HCT116 (cell line): ENCODE measurements at regions not wholly inside any gene's neighbourhood (a gene's known extent, or its start where the extent isn't known, plus 50 kb on each side); places are given as distances from the start of the nearest gene placed in this dataset.

Experiments
- ATAC-seq: fragments of 200-7000 bp; cut with Tn5 transposase; 2 replicates; pipeline ENCODE4 v1.9.1; 2020; ENCODE audit warnings: mild to moderate bottlenecking, moderate library complexity
- BruUV-seq: library from RNA; stranded (reverse); fragments of 400-500 nt; replicated peaks from 2 replicates; lab custom pipeline; 2021; lab: Mats Ljungman, UMichigan
- CTCF ChIA-PET: fragments of 300-600 bp; sonication (Branson Sonifier 250); formaldehyde crosslinking; loops from one replicate; lab custom pipeline; 2021; ENCODE audit warnings: antibody characterized with exemption; lab: Charles Lee
- POLR2A ChIA-PET: fragments of 300-600, 350-600 bp; sonication (Branson Sonifier 250); formaldehyde crosslinking; loops from one replicate; lab custom pipeline; 2021; ENCODE audit warnings: antibody characterized with exemption; lab: Charles Lee
- RAD21 ChIA-PET, 2 experiments: fragments of 300-600 bp; sonication (Branson Sonifier 250); formaldehyde crosslinking; loops; one replicate each; lab custom pipeline; 2023; ENCODE audit warnings: low total read pairs in 2 of 2; ENCODE audit not compliant: uncharacterized antibody in 2 of 2, unreplicated experiment in 2 of 2, low non-redundant PET in 1 of 2; lab: Charles Lee
- DNase-seq: peaks from one replicate; pipeline ENCODE4 v3.0.0-alpha.2; 2010; ENCODE audit warnings: low read depth, low spot score
- H2AFZ ChIP-seq: fragments of 200-600 bp; shearing (Covaris generic), sonication (generic); 2 replicates; pipeline ENCODE4 v1.6.1; 2017; ENCODE audit warnings: low read depth, mixed run types, mixed read lengths, antibody characterized with exemption, low read length; ENCODE audit not compliant: poor library complexity, severe bottlenecking
- H3K27ac ChIP-seq: 2 replicates; pipeline ENCODE4 v1.5.1; 2012; ENCODE audit warnings: low read depth, low read length
- H3K27me3 ChIP-seq: fragments of 200-600 bp; sonication (generic); 2 replicates; pipeline ENCODE4 v1.6.1; 2016; ENCODE audit warnings: mixed run types, low read length, mixed read lengths; ENCODE audit not compliant: insufficient read depth
- H3K36me3 ChIP-seq, 2 experiments: fragments of 200-500 bp in 1 of 2; fragments of 200-600 bp in 1 of 2; sonication (Bioruptor generic) in 1 of 2; sonication (generic) in 1 of 2; 2 replicates each; pipeline versions ENCODE4 v1.5.1 to v1.6.1; 2014 to 2016; ENCODE audit warnings: low read length in 2 of 2, inconsistent platforms in 1 of 2, mixed read lengths in 1 of 2, mixed run types in 1 of 2; ENCODE audit not compliant: insufficient read depth in 2 of 2, control insufficient read depth in 1 of 2
- H3K4me1 ChIP-seq, 2 experiments: fragments of 200-600 bp in 1 of 2; sonication (generic) in 1 of 2; 2 replicates each; pipeline versions ENCODE4 v1.5.1 to v1.6.1; 2012 to 2017; ENCODE audit warnings: low read length in 2 of 2, inconsistent platforms in 1 of 2, mild to moderate bottlenecking in 1 of 2, mixed read lengths in 1 of 2, mixed run types in 1 of 2, moderate library complexity in 1 of 2; ENCODE audit not compliant: insufficient read depth in 2 of 2, control insufficient read depth in 1 of 2
- H3K4me2 ChIP-seq: fragments of 200-600 bp; sonication (generic); 2 replicates; pipeline ENCODE4 v1.6.1; 2017; ENCODE audit warnings: mixed run types, low read length, mixed read lengths
- H3K4me3 ChIP-seq, 2 experiments: fragments of 200-600 bp in 1 of 2; sonication (generic) in 1 of 2; replicated peaks in 1 of 2; 2 replicates each; pipeline ENCODE4 v1.5.1; 2011 to 2016; ENCODE audit warnings: low read length in 2 of 2, control low read depth in 1 of 2, low read depth in 1 of 2, mild to moderate bottlenecking in 1 of 2, mixed read lengths in 1 of 2, mixed run types in 1 of 2
- H3K79me2 ChIP-seq: fragments of 200-600 bp; sonication (generic); 2 replicates; pipeline ENCODE4 v1.6.1; 2017; ENCODE audit warnings: mild to moderate bottlenecking, mixed run types, low read length, moderate library complexity, mixed read lengths; ENCODE audit not compliant: insufficient read depth
- H3K9ac ChIP-seq: fragments of 200-600 bp; sonication (generic); 2 replicates; pipeline ENCODE4 v1.6.1; 2016; ENCODE audit warnings: low read length, mixed read lengths
- H3K9me2 ChIP-seq: fragments of 200-600 bp; sonication (generic), shearing (Covaris generic); 2 replicates; pipeline ENCODE4 v1.6.1; 2017; ENCODE audit warnings: mixed run types, mild to moderate bottlenecking, moderate library complexity; ENCODE audit not compliant: insufficient read depth
- H3K9me3 ChIP-seq, 2 experiments: fragments of 200-500 bp in 1 of 2; fragments of 200-600 bp in 1 of 2; sonication (Bioruptor generic) in 1 of 2; sonication (generic) in 1 of 2; 2 replicates each; pipeline ENCODE4 v1.6.1; 2014 to 2017; ENCODE audit warnings: low read length in 2 of 2, mixed read lengths in 2 of 2, inconsistent platforms in 1 of 2, low read depth in 1 of 2, mild to moderate bottlenecking in 1 of 2, mixed run types in 1 of 2, moderate library complexity in 1 of 2; ENCODE audit not compliant: control insufficient read depth in 1 of 2, insufficient read depth in 1 of 2
- H4K20me1 ChIP-seq: fragments of 200-600 bp; sonication (generic), shearing (Covaris generic); 2 replicates; pipeline ENCODE4 v1.6.1; 2017; ENCODE audit warnings: mixed run types, mild to moderate bottlenecking, moderate library complexity; ENCODE audit not compliant: insufficient read depth
- ATF3 ChIP-seq: IDR thresholded peaks from 2 replicates; pipeline ENCODE4 v1.6.1; 2012
- CBX3 ChIP-seq: IDR thresholded peaks from 2 replicates; pipeline ENCODE4 v1.6.1; 2012; ENCODE audit warnings: low read depth
- CTCF ChIP-seq, 3 experiments: fragments of 200-600 bp in 1 of 3; sonication (generic) in 1 of 3; IDR thresholded peaks in 2 of 3; conservative IDR thresholded peaks in 1 of 3; 2 replicates each; pipeline ENCODE4 v1.5.1; 2012 to 2017; ENCODE audit warnings: low read depth in 2 of 3, low read length in 2 of 3, antibody characterized with exemption in 1 of 3, borderline replicate concordance in 1 of 3, control low read depth in 1 of 3, mild to moderate bottlenecking in 1 of 3, mixed read lengths in 1 of 3, mixed run types in 1 of 3, moderate library complexity in 1 of 3; ENCODE audit not compliant: insufficient read depth in 1 of 3
- EGR1 ChIP-seq: IDR thresholded peaks from 2 replicates; pipeline ENCODE4 v1.6.1; 2012; ENCODE audit warnings: low read depth
- EZH2 ChIP-seq: fragments of 200-600 bp; sonication (generic); IDR thresholded peaks from 2 replicates; pipeline ENCODE4 v1.6.1; 2017; ENCODE audit warnings: antibody characterized with exemption, mixed run types
- EZH2phosphoT487 ChIP-seq: fragments of 200-600 bp; IDR thresholded peaks from 2 replicates; pipeline ENCODE4 v1.6.1; 2018; ENCODE audit warnings: antibody characterized with exemption, borderline replicate concordance
- FOSL1 ChIP-seq: IDR thresholded peaks from 2 replicates; pipeline ENCODE4 v1.6.1; 2012; ENCODE audit warnings: low read depth
- JUND ChIP-seq: IDR thresholded peaks from 2 replicates; pipeline ENCODE4 v1.6.1; 2012
- POLR2AphosphoS5 ChIP-seq: IDR thresholded peaks from 2 replicates; pipeline ENCODE4 v1.6.1; 2011; ENCODE audit warnings: mild to moderate bottlenecking, low read depth, low read length, moderate library complexity
- SP1 ChIP-seq: IDR thresholded peaks from 2 replicates; pipeline ENCODE4 v1.6.1; 2012; ENCODE audit warnings: low read depth
- SRF ChIP-seq: IDR thresholded peaks from 2 replicates; pipeline ENCODE4 v1.6.1; 2012; ENCODE audit warnings: low read depth
- TCF7L2 ChIP-seq: IDR thresholded peaks from 2 replicates; pipeline ENCODE4 v1.7.0; 2011; ENCODE audit warnings: borderline replicate concordance, inconsistent platforms; ENCODE audit not compliant: insufficient read depth, insufficient read length; ENCODE audit errors: extremely low read depth
- YY1 ChIP-seq: IDR thresholded peaks from 2 replicates; pipeline ENCODE4 v1.6.1; 2011; ENCODE audit warnings: low read length, low read depth, moderate library complexity, mild to moderate bottlenecking; ENCODE audit not compliant: insufficient replicate concordance; ENCODE audit errors: extremely low read depth
- ZBTB33 ChIP-seq: IDR thresholded peaks from 2 replicates; pipeline ENCODE4 v1.6.1; 2011; ENCODE audit warnings: mild to moderate bottlenecking, low read length, moderate library complexity; ENCODE audit not compliant: insufficient replicate concordance; ENCODE audit errors: extremely low read depth
- ZFX ChIP-seq: fragments of 450-650 bp; IDR thresholded peaks from 2 replicates; pipeline ENCODE4 v1.6.1; 2017
- ZNF274 ChIP-seq: fragments of 200-500 bp; sonication (Bioruptor generic); IDR thresholded peaks from 2 replicates; pipeline ENCODE4 v1.6.1; 2014; ENCODE audit warnings: mild to moderate bottlenecking, low read depth, low read length, inconsistent platforms
- intact Hi-C: fragments of 100-400 bp; cut with micrococcal nuclease; formaldehyde crosslinking; loops from 2 replicates; pipeline ENCODE4 v1.10.0; 2022
- TF ChIP-seq, protein P1 (sequence below): IDR thresholded peaks from 2 replicates; pipeline ENCODE4 v1.6.1; 2012
- TF ChIP-seq, protein P2 (sequence below): IDR thresholded peaks from 2 replicates; pipeline ENCODE4 v1.6.1; 2012; ENCODE audit warnings: low read depth

DNA sequence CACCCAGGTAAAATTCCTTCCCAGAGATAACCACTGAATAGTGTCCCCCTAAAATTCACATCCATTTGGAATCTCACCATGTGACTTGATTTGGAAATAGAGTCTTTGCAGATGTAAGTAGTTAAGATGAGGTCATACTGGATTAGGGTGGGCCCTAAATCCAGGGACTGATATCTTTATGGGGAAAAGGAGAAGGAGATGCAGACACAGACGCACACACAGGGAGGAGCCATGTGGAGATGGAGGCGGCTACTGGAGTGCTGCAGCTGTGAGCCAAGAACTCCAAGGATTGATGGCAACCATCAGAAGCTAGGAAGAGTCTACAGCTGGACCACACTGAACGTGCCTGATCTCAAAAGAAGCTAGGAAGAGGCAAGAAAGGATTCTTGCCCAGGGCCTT, 96.6 kb upstream of the SRD5A3 start:
- H3K4me3 ChIP-seq: no peak overlapping the region
- TF ChIP-seq ZNF274: no peak
- no peak for TF ChIP-seq YY1
- no peak for TF ChIP-seq ATF3
- TF ChIP-seq, protein P1, sequence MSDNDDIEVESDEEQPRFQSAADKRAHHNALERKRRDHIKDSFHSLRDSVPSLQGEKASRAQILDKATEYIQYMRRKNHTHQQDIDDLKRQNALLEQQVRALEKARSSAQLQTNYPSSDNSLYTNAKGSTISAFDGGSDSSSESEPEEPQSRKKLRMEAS: no peak
- TF ChIP-seq CTCF (IDR thresholded peaks at IDR 0.05 in 2 of 3, conservative IDR thresholded peaks at IDR 0.05 in 1 of 3; ENCODE audit: borderline replicate concordance in 1 of 3, insufficient read depth in 1 of 3, low read depth in 2 of 3, low read length in 2 of 3): no peak
- TF ChIP-seq SRF: no peak
- no peak for TF ChIP-seq CBX3
- TF ChIP-seq, protein P2, sequence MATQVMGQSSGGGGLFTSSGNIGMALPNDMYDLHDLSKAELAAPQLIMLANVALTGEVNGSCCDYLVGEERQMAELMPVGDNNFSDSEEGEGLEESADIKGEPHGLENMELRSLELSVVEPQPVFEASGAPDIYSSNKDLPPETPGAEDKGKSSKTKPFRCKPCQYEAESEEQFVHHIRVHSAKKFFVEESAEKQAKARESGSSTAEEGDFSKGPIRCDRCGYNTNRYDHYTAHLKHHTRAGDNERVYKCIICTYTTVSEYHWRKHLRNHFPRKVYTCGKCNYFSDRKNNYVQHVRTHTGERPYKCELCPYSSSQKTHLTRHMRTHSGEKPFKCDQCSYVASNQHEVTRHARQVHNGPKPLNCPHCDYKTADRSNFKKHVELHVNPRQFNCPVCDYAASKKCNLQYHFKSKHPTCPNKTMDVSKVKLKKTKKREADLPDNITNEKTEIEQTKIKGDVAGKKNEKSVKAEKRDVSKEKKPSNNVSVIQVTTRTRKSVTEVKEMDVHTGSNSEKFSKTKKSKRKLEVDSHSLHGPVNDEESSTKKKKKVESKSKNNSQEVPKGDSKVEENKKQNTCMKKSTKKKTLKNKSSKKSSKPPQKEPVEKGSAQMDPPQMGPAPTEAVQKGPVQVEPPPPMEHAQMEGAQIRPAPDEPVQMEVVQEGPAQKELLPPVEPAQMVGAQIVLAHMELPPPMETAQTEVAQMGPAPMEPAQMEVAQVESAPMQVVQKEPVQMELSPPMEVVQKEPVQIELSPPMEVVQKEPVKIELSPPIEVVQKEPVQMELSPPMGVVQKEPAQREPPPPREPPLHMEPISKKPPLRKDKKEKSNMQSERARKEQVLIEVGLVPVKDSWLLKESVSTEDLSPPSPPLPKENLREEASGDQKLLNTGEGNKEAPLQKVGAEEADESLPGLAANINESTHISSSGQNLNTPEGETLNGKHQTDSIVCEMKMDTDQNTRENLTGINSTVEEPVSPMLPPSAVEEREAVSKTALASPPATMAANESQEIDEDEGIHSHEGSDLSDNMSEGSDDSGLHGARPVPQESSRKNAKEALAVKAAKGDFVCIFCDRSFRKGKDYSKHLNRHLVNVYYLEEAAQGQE: no peak
- TF ChIP-seq EZH2phosphoT487: no peak
- TF ChIP-seq FOSL1: no peak
- no peak for TF ChIP-seq ZFX
- TF ChIP-seq POLR2AphosphoS5: no peak
- TF ChIP-seq SP1: no peak
- no peak for TF ChIP-seq JUND
- TF ChIP-seq ZBTB33: no peak
- TF ChIP-seq TCF7L2: no peak
- TF ChIP-seq EZH2: no peak
- TF ChIP-seq EGR1: no peak
- no TSS peak for BruUV-seq
- CTCF ChIA-PET: no interaction called here
- H3K4me1 ChIP-seq: no peaks in the 10 kb centered on the region
- intact Hi-C loops: no loop called here
- RAD21 ChIA-PET: no interaction called here
- no peaks in the 10 kb centered on the region for H3K27me3 ChIP-seq
- H2AFZ ChIP-seq: no peak overlapping the region
- no peak overlapping the region for H3K4me2 ChIP-seq
- ATAC-seq (no peak), DNase-seq (no peak)
- no peak overlapping the region for H3K27ac ChIP-seq
- H3K9me2 ChIP-seq: no peaks in the 10 kb centered on the region; the same call in 1 of the 2 replicates
- no peak overlapping the region for H3K9ac ChIP-seq
- no peaks in the 10 kb centered on the region for H3K9me3 ChIP-seq
- no peaks in the 10 kb centered on the region for H4K20me1 ChIP-seq
- no peaks in the 10 kb centered on the region for H3K79me2 ChIP-seq
- POLR2A ChIA-PET: no interaction called here
- no peaks in the 10 kb centered on the region for H3K36me3 ChIP-seq
